Psoas muscle (tissue), 7 donors: ENCODE measurements at regions not wholly inside any gene's neighbourhood (a gene's known extent, or its start where the extent isn't known, plus 50 kb on each side); places are given as distances from the start of the nearest gene placed in this dataset.
"Not testable (repeated sequence)": the region's sequence is repeated elsewhere in the genome, so short reads cannot be mapped to it uniquely, and the experiment has no call there.

Experiments
- ATAC-seq, 4 donors: fragments of 200-7000 bp; cut with Tn5 transposase; one replicate each; pipeline ENCODE4 v1.9.1; 2020; ENCODE audit warnings: moderate library complexity in 3 of 4, mild to moderate bottlenecking in 2 of 4
- DNase-seq, 2 donors: peaks; one replicate each; pipeline ENCODE4 v3.0.0-alpha.2; 2020
- H3K27ac ChIP-seq: fragments of 200-600 bp; one replicate; pipeline ENCODE4 v1.8.0; 2022
- H3K27me3 ChIP-seq, 3 donors: fragments of 200-600 bp in 1 of 3; one replicate each; pipeline versions ENCODE4 v1.6.1 to v1.8.0; 2013 to 2022; ENCODE audit warnings: low read length in 2 of 3, mild to moderate bottlenecking in 2 of 3, moderate library complexity in 1 of 3; ENCODE audit not compliant: insufficient read depth in 3 of 3
- H3K36me3 ChIP-seq, 2 donors: fragments of 200-600 bp in 1 of 2; one replicate each; pipeline versions ENCODE4 v1.6.1 to v1.8.0; 2013 to 2022; ENCODE audit warnings: low read depth in 1 of 2, mild to moderate bottlenecking in 1 of 2, moderate library complexity in 1 of 2; ENCODE audit not compliant: insufficient read depth in 1 of 2
- H3K4me1 ChIP-seq: fragments of 200-600 bp; one replicate; pipeline ENCODE4 v1.8.0; 2022
- H3K4me3 ChIP-seq: fragments of 200-600 bp; one replicate; pipeline ENCODE4 v1.8.0; 2022; ENCODE audit warnings: mild to moderate bottlenecking
- H3K9me3 ChIP-seq: fragments of 200-600 bp; one replicate; pipeline ENCODE4 v1.8.0; 2022
- CTCF ChIP-seq: fragments of 200-600 bp; IDR thresholded peaks from one replicate; pipeline ENCODE4 v1.8.0; 2022; ENCODE audit warnings: antibody characterized with exemption
- WGBS, 3 donors: extraction: QIAGEN DNeasy Blood & Tissue Kit; methylation state at CpG; one replicate each; pipeline versions ENCODE4 v1.1.6 to v1.1.7; 2013; 5-methylcytosine and 5-hydroxymethylcytosine counted together
- intact Hi-C, 2 donors: fragments of 100-400 bp; cut with DNase I; formaldehyde crosslinking; loops; one replicate each; pipeline versions ENCODE4 v1.11.0 to v1.14.2; 2022
- donor health status: healthy with polysubstance abuse.
- donor health status: DM: no; HTN: no; CAD: no; lungs with moderate emphysema.
- donor health status: Bipolar disorder and iron deficiency.
- donor health status: healthy.
- donor health status: DM: yes; HTN: yes; CAD: no.
- donor health status: DM: no; HTN: no; CAD: no.
- donor health status: DM: yes; HTN: yes; CAD: no.

- no peaks in the 10 kb centered on the region for H3K36me3 ChIP-seq
- TF ChIP-seq CTCF: no peak
- H3K27ac ChIP-seq: no peak overlapping the region
- DNase-seq (no peak), ATAC-seq (no peak)
- no peaks in the 10 kb centered on the region for H3K4me1 ChIP-seq
- 81 to 88% (median 82%) methylated on average over 6 of the region's 6 CpGs for WGBS, 3 donors
- intact Hi-C loops: no loop called here
- H3K9me3 ChIP-seq: no peaks in the 10 kb centered on the region
- H3K4me3 ChIP-seq: no peak overlapping the region
- H3K27me3 ChIP-seq: no peaks in the 10 kb centered on the region
These were observed 793.7 kb downstream of the SLITRK5 start for GRCh38 chr13:88464851-88465250.

- intact Hi-C loops: no loop called here
- ATAC-seq: no peak
- no peak for TF ChIP-seq CTCF
These were observed 801.1 kb downstream of the SLITRK5 start for GRCh38 chr13:88472316-88472715.

GRCh38 chr13:88483202-88483601 lies 812.0 kb downstream of the SLITRK5 start:
- intact Hi-C loops: no loop called here
- H3K27ac ChIP-seq: no peak overlapping the region
- H3K9me3 ChIP-seq: peaks cover 11% of the 10 kb centered on the region
- no peaks in the 10 kb centered on the region for H3K36me3 ChIP-seq
- no peak for TF ChIP-seq CTCF
- H3K4me1 ChIP-seq: no peaks in the 10 kb centered on the region
- WGBS, 3 donors: 76 to 86% (median 79%) methylated on average over 1 of the region's 1 CpG
- no peak overlapping the region for H3K4me3 ChIP-seq
- no peak for ATAC-seq
- no peak for DNase-seq
- H3K27me3 ChIP-seq: no peaks in the 10 kb centered on the region

More at GRCh38 chr13:88472316-88472715, 801.1 kb downstream of the SLITRK5 start:
- Histone ChIP-seq H3K27me3 (no peaks in the 10 kb centered on the region), H3K9me3 (no peaks in the 10 kb centered on the region), H3K36me3 (no peaks in the 10 kb centered on the region), H3K4me1 (no peaks in the 10 kb centered on the region), H3K27ac (no peak overlapping the region), H3K4me3 (no peak overlapping the region)
- DNase-seq: no peak
- WGBS, 3 donors: 57 to 62% (median 60%) methylated on average over 3 of the region's 3 CpGs

- peaks cover 4% of the 10 kb centered on the region for H3K9me3 ChIP-seq
- no peak overlapping the region for H3K4me3 ChIP-seq
- intact Hi-C loops: no loop called here
- TF ChIP-seq CTCF: no peak
- H3K27me3 ChIP-seq: no peaks in the 10 kb centered on the region
- no peaks in the 10 kb centered on the region for H3K4me1 ChIP-seq
- DNase-seq: no peak
- no peaks in the 10 kb centered on the region for H3K36me3 ChIP-seq
- 40 to 60% (median 56%) methylated on average over 1 of the region's 1 CpG for WGBS, 3 donors
- H3K27ac ChIP-seq: no peak overlapping the region
- ATAC-seq: no peak
These were observed 836.7 kb downstream of the SLITRK5 start for GRCh38 chr13:88507909-88508308.

GRCh38 chr13:88512993-88513392 lies 841.8 kb downstream of the SLITRK5 start:
- H3K4me3 ChIP-seq, H3K27me3 ChIP-seq, H3K36me3 ChIP-seq, H3K9me3 ChIP-seq, intact Hi-C loops, H3K4me1 ChIP-seq, ATAC-seq, H3K27ac ChIP-seq, DNase-seq: not testable (repeated sequence)
- WGBS, 3 donors: 88 to 95% (median 94%) methylated on average over 1 to 2 of the region's 3 CpGs
